ENCODE measurements at regions not wholly inside any gene's neighbourhood (a gene's known extent, or its start where the extent isn't known, plus 50 kb on each side); places are given as distances from the start of the nearest gene placed in this dataset.

- no peak for TF ChIP-seq PHF8 (IDR thresholded peaks at IDR 0.05; ENCODE audit: borderline replicate concordance, low read depth)
- no peak for TF ChIP-seq JUN (IDR thresholded peaks at IDR 0.05)
- TF ChIP-seq RAD21 (conservative IDR thresholded peaks at IDR 0.05 in 1 of 2, IDR thresholded peaks at IDR 0.05 in 1 of 2) = no peak
These were observed 788.9 kb upstream of the GRAMD2B start (continued) for GRCh38 chr5:125634216-125634835.

GRCh38 chr5:125639858-125640257 is 783.4 kb upstream of the GRAMD2B start:
- H3K4me3 ChIP-seq = no peak overlapping the region
- ChIA-PET POLR2A (no interaction called here), CTCF (no interaction called here)
- ATAC-seq = no peak
- no peak for DNase-seq (ENCODE audit: low read depth in 1 of 2, low spot score in 1 of 2)
- H3K4me2 ChIP-seq = no peak overlapping the region
- whole genome bisulfite sequencing (ENCODE audit: missing lambda C conversion rate) = 45% methylated on average over 2 of the region's 2 CpGs
- H3K4me1 ChIP-seq = no peaks in the 10 kb centered on the region
- 0 out of 3 replicates have a peak, but pooled peaks cover 2% of the 10 kb centered on the region for H3K9me3 ChIP-seq
- no peak overlapping the region for H3K27ac ChIP-seq
- TF ChIP-seq CEBPB (IDR thresholded peaks at IDR 0.05) (no peak), USF2 (IDR thresholded peaks at IDR 0.05) (no peak), BHLHE40 (IDR thresholded peaks at IDR 0.05; ENCODE audit: low read depth, low read length) (no peak), TP53 (CRISPR knock-in tag; IDR thresholded peaks at IDR 0.05) (no peak), NFE2L2 (conservative IDR thresholded peaks at IDR 0.05; ENCODE audit: low read length) (no peak), NR3C1 (IDR thresholded peaks at IDR 0.05) (no peak), HOXB13 (CRISPR knock-in tag; IDR thresholded peaks at IDR 0.05; ENCODE audit: low read depth) (no peak), EHMT2 (IDR thresholded peaks at IDR 0.05; ENCODE audit: low read depth) (no peak), FOXS1 (CRISPR knock-in tag; IDR thresholded peaks at IDR 0.05) (no peak), ZSCAN20 (CRISPR knock-in tag; IDR thresholded peaks at IDR 0.05) (no peak), EHF (CRISPR knock-in tag; IDR thresholded peaks at IDR 0.05) (no peak), SMC3 (IDR thresholded peaks at IDR 0.05) (no peak), BCL3 (IDR thresholded peaks at IDR 0.05) (no peak), FOSL2 (IDR thresholded peaks at IDR 0.05) (no peak), FOSL2 (CRISPR knock-in tag; IDR thresholded peaks at IDR 0.05) (no peak), RNF2 (IDR thresholded peaks at IDR 0.05; ENCODE audit: borderline replicate concordance, low read depth) (no peak), MAFK (IDR thresholded peaks at IDR 0.05; ENCODE audit: partially characterized antibody) (no peak), HOXA7 (CRISPR knock-in tag; IDR thresholded peaks at IDR 0.05) (no peak), HES2 (IDR thresholded peaks at IDR 0.05) (no peak), POLR2AphosphoS2 (conservative IDR thresholded peaks at IDR 0.05; ENCODE audit: low read length) (no peak), KDM5A (IDR thresholded peaks at IDR 0.05) (no peak)
- no peak for FAIRE-seq

- Histone ChIP-seq H3K9me3 (no peaks in the 10 kb centered on the region), H3K4me2 (no peak overlapping the region), H3K27ac (no peak overlapping the region), H3K4me1 (no peaks in the 10 kb centered on the region), H3K4me3 (no peak overlapping the region)
- POLR2A ChIA-PET = no interaction called here
- ATAC-seq = no peak
- DNase-seq (ENCODE audit: low read depth in 1 of 2, low spot score in 1 of 2) = no peak
- no peak for TF ChIP-seq HES2 (IDR thresholded peaks at IDR 0.05)
- no peak for TF ChIP-seq BHLHE40 (IDR thresholded peaks at IDR 0.05; ENCODE audit: low read depth, low read length)
- no peak for TF ChIP-seq PHF8 (IDR thresholded peaks at IDR 0.05; ENCODE audit: borderline replicate concordance, low read depth)
- TF ChIP-seq CEBPB (IDR thresholded peaks at IDR 0.05) = no peak
- no peak for TF ChIP-seq CTCF (IDR thresholded peaks at IDR 0.05)
- no peak for TF ChIP-seq ELK1 (IDR thresholded peaks at IDR 0.05; ENCODE audit: low read depth, low read length)
- no peak for TF ChIP-seq HOXA7 (CRISPR knock-in tag; IDR thresholded peaks at IDR 0.05)
- no peak for TF ChIP-seq RCOR1 (IDR thresholded peaks at IDR 0.05; ENCODE audit: low read depth, low read length)
- TF ChIP-seq EHMT2 (IDR thresholded peaks at IDR 0.05; ENCODE audit: low read depth) = no peak
- no peak for TF ChIP-seq USF2 (IDR thresholded peaks at IDR 0.05)
- no peak for TF ChIP-seq PBX3 (IDR thresholded peaks at IDR 0.05)
- no peak for FAIRE-seq
- CTCF ChIA-PET = no interaction called here
- WGBS (ENCODE audit: missing lambda C conversion rate) = 82% methylated on average over 2 of the region's 2 CpGs
These were observed 770.4 kb upstream of the GRAMD2B start for GRCh38 chr5:125652761-125653160.
